ENCODE measurements at regions not wholly inside any gene's neighbourhood (a gene's known extent, or its start where the extent isn't known, plus 50 kb on each side); places are given as distances from the start of the nearest gene placed in this dataset.

- no peaks in the 10 kb centered on the region for H3K36me3 ChIP-seq (ENCODE audit: low read depth, low read length)
- H2AFZ ChIP-seq (ENCODE audit: low read length), result no peak overlapping the region
- H3K4me1 ChIP-seq (ENCODE audit: insufficient read depth, low read length), result peaks cover 11% of the 10 kb centered on the region; the same call in 1 of the 2 replicates
- DNase-seq (peak; percentile 46), ATAC-seq (peak; percentile 46; the same call in 1 of the 2 replicates)
- BruUV-seq (replicated peaks), result no TSS peak
- no peak overlapping the region for H3K27ac ChIP-seq (ENCODE audit: low read length)
- TF ChIP-seq EZH2 (IDR thresholded peaks at IDR 0.05; ENCODE audit: low read length, unreplicated experiment) (no peak), CTCF (conservative IDR thresholded peaks at IDR 0.05; ENCODE audit: low read depth, low read length) (no peak), EZH2phosphoT487 (IDR thresholded peaks at IDR 0.05; ENCODE audit: borderline replicate concordance, low read length) (no peak)
- no peak overlapping the region for H3K9ac ChIP-seq (ENCODE audit: low read length)
- ChIA-PET POLR2A (ENCODE audit: unreplicated experiment) (no interaction called here), CTCF (no interaction called here)
- no peaks in the 10 kb centered on the region for H3F3A ChIP-seq (ENCODE audit: low read length, unreplicated experiment)
- intact Hi-C loops (cut with micrococcal nuclease), result loop anchor here (5.0 kb wide), 1 partner anchor 169 kb away; no protein-coding TSS in a partner anchor
- no peaks in the 10 kb centered on the region for H4K20me1 ChIP-seq (ENCODE audit: low read length)
- no peaks in the 10 kb centered on the region for H3K79me2 ChIP-seq (ENCODE audit: low read length)
- H3K4me2 ChIP-seq (ENCODE audit: low read length), result peak overlapping the region; percentile 31
- no peaks in the 10 kb centered on the region for H3K27me3 ChIP-seq (ENCODE audit: low read length)
- H3K9me3 ChIP-seq (ENCODE audit: low read length), result no peaks in the 10 kb centered on the region
- H3K9me2 ChIP-seq (replicated peaks; ENCODE audit: low read length), result no peaks in the 10 kb centered on the region
- H3K4me3 ChIP-seq (ENCODE audit: low read length), result no peak overlapping the region
These were observed 444.7 kb upstream of the RBMS3 start for GRCh38 chr3:28836199-28836598.

GRCh38 chr3:28840976-28841376 is 439.9 kb upstream of the RBMS3 start:
- no peak for TF ChIP-seq CTCF (conservative IDR thresholded peaks at IDR 0.05; ENCODE audit: low read depth, low read length)
- no peak for TF ChIP-seq EZH2 (IDR thresholded peaks at IDR 0.05; ENCODE audit: low read length, unreplicated experiment)
- TF ChIP-seq EZH2phosphoT487 (IDR thresholded peaks at IDR 0.05; ENCODE audit: borderline replicate concordance, low read length), result no peak
- Histone ChIP-seq H4K20me1 (ENCODE audit: low read length) (no peaks in the 10 kb centered on the region), H3K36me3 (ENCODE audit: low read depth, low read length) (no peaks in the 10 kb centered on the region), H3K79me2 (ENCODE audit: low read length) (no peaks in the 10 kb centered on the region), H3F3A (ENCODE audit: low read length, unreplicated experiment) (no peaks in the 10 kb centered on the region), H3K9ac (ENCODE audit: low read length) (no peak overlapping the region), H3K4me1 (ENCODE audit: insufficient read depth, low read length) (peaks cover 10% of the 10 kb centered on the region; the same call in 1 of the 2 replicates), H2AFZ (ENCODE audit: low read length) (no peak overlapping the region), H3K27ac (ENCODE audit: low read length) (no peak overlapping the region), H3K4me3 (ENCODE audit: low read length) (no peak overlapping the region), H3K4me2 (ENCODE audit: low read length) (no peak overlapping the region), H3K27me3 (ENCODE audit: low read length) (peaks cover 6% of the 10 kb centered on the region; the same call in 1 of the 2 replicates), H3K9me2 (replicated peaks; ENCODE audit: low read length) (no peaks in the 10 kb centered on the region), H3K9me3 (ENCODE audit: low read length) (no peaks in the 10 kb centered on the region)
- BruUV-seq (replicated peaks), result no TSS peak
- ChIA-PET CTCF (no interaction called here), POLR2A (ENCODE audit: unreplicated experiment) (no interaction called here)
- intact Hi-C loops (cut with micrococcal nuclease), result no loop called here
- ATAC-seq (no peak), DNase-seq (peak; percentile 12)

- Histone ChIP-seq H3K27ac (ENCODE audit: low read length) (no peak overlapping the region), H3F3A (ENCODE audit: low read length, unreplicated experiment) (no peaks in the 10 kb centered on the region), H3K4me2 (ENCODE audit: low read length) (no peak overlapping the region), H2AFZ (ENCODE audit: low read length) (no peak overlapping the region), H3K4me3 (ENCODE audit: low read length) (no peak overlapping the region), H3K9me3 (ENCODE audit: low read length) (no peaks in the 10 kb centered on the region), H3K27me3 (ENCODE audit: low read length) (peaks cover 6% of the 10 kb centered on the region; the same call in 1 of the 2 replicates), H3K9me2 (replicated peaks; ENCODE audit: low read length) (no peaks in the 10 kb centered on the region), H3K4me1 (ENCODE audit: insufficient read depth, low read length) (0 out of 2 replicates have a peak, but pooled peaks cover 6% of the 10 kb centered on the region), H3K79me2 (ENCODE audit: low read length) (no peaks in the 10 kb centered on the region), H3K36me3 (ENCODE audit: low read depth, low read length) (no peaks in the 10 kb centered on the region), H3K9ac (ENCODE audit: low read length) (no peak overlapping the region), H4K20me1 (ENCODE audit: low read length) (no peaks in the 10 kb centered on the region)
- intact Hi-C loops (cut with micrococcal nuclease), result no loop called here
- ATAC-seq, result no peak; the same call in 1 of the 2 replicates
- ChIA-PET POLR2A (ENCODE audit: unreplicated experiment) (no interaction called here), CTCF (no interaction called here)
- TF ChIP-seq EZH2phosphoT487 (IDR thresholded peaks at IDR 0.05; ENCODE audit: borderline replicate concordance, low read length), result no peak
- no peak for TF ChIP-seq CTCF (conservative IDR thresholded peaks at IDR 0.05; ENCODE audit: low read depth, low read length)
- no peak for TF ChIP-seq EZH2 (IDR thresholded peaks at IDR 0.05; ENCODE audit: low read length, unreplicated experiment)
- DNase-seq, result no peak
- BruUV-seq (replicated peaks), result no TSS peak
These were observed 439.4 kb upstream of the RBMS3 start for GRCh38 chr3:28841441-28841840.
